HCEC 1CT (cell line): ENCODE measurements at regions not wholly inside any gene's neighbourhood (a gene's known extent, or its start where the extent isn't known, plus 50 kb on each side); places are given as distances from the start of the nearest gene placed in this dataset.
"Not testable (repeated sequence)": the region's sequence is repeated elsewhere in the genome, so short reads cannot be mapped to it uniquely, and the experiment has no call there.

ENCODE experiments used
- DNase-seq: peaks from one replicate; pipeline ENCODE4 v3.0.0-alpha.2; 2017

DNA sequence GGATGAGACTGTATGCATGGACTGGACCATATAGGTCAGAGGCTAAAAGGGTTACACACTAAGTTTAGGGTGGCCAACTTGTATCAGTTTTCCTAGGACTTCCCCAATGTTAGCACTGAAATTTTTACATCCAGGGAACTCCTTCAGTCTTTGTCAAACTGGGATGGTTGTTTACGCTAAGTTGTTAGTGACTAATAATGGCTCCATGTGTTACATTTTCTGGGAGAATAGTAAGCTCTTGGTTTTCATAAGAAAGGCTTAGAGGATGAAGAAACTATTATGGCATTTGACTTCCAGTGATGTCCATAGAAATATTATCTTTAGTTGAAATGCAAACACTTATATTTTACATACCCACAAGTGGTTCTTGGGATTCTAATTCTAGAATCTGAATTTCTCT is 57.9 kb upstream of the ST3GAL6 start:
- peak; percentile 82 for DNase-seq

- peak; percentile 53 for DNase-seq
Observed at GRCh38 chr3:98705694-98706093, 57.4 kb upstream of the ST3GAL6 start.

GRCh38 chr3:98708681-98709080 is 54.5 kb upstream of the ST3GAL6 start:
- DNase-seq: not testable (repeated sequence)

GRCh38 chr3:98709441-98709840 is 53.7 kb upstream of the ST3GAL6 start:
- DNase-seq: no peak

DNA sequence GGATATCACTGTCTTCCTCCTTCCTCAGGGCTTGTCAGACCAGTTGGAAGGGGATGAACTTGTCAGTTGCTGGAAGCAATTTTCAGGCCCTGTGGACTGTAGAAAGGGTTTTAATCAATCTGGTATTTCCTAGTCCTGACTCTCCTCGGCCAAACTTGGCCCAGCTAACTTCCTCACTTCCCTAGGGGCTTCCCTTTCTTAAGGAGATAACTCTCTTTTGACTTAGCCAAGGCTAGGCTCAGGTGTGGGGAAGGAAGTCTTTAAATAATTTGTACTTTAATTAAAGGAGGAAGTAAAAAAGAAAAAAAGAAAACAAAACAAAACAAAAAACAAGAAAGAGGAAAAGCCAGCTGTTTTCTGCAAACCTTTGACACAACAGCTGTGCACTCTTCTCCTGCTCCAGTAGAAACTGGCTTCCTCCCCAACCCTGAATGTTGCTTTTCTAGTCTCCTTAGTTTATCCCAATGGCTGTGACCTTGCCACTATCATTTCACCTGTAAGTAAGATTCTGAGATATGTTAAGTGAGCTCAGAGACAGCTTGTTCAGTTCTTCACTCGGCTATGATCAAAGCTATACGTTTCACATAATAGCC is 53.0 kb upstream of the ST3GAL6 start:
- no peak for DNase-seq

- no peak for DNase-seq
Observed at GRCh38 chr3:98711426-98711825, 51.7 kb upstream of the ST3GAL6 start.

DNA sequence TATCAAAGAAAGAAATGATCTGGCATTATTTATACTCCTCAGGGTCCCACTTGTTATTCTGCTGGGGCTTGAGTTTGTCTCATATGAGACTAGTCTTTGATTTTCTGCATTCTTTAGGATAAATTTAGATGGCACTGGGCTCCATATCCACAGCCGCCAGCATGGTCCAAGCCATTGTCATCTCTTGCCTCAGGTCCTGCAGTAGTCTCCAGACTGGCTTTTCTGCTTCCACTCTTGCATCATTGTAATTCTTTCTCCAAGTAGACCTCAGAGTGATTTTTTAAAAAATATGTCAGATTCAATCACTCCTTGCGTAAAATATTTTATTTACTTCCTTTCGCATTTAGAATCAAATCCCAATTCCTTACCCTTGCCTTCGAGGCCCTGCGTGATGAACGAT is 50.4 kb upstream of the ST3GAL6 start:
- DNase-seq: no peak

GRCh38 chr3:98713332-98713731 is 49.8 kb upstream of the ST3GAL6 start:
- DNase-seq: not testable (repeated sequence)
